LoVo (cell line): ENCODE measurements at regions not wholly inside any gene's neighbourhood (a gene's known extent, or its start where the extent isn't known, plus 50 kb on each side); places are given as distances from the start of the nearest gene placed in this dataset.
A peak's percentile ranks its signal among the peaks of the same experiment; 100 is the strongest.
"Not testable (repeated sequence)": the region's sequence is repeated elsewhere in the genome, so short reads cannot be mapped to it uniquely, and the experiment has no call there.

Experiments used
- DNase-seq: peaks from one replicate; pipeline ENCODE4 v3.0.0-alpha.2; 2016; ENCODE audit warnings: low spot score

DNA sequence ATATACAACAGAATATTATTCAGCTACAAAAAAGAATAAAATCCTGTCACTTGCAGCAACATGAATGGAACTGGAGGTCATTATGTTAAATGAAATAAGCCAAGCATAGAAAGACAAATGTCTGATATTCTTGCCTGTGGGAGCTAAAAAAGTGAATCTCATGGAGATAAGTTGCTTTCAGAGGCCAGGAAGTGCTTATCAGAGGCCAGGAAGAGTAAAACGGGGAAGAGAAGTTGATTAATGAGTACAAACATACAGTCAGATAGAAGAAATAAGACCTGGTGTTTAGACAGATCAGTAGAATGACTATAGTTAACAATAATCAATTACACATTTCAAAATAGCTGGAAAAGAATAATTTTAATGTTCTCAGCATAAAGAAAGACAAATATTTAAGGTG lies 54.4 kb upstream of the CPHXL start:
- DNase-seq = no peak

DNA sequence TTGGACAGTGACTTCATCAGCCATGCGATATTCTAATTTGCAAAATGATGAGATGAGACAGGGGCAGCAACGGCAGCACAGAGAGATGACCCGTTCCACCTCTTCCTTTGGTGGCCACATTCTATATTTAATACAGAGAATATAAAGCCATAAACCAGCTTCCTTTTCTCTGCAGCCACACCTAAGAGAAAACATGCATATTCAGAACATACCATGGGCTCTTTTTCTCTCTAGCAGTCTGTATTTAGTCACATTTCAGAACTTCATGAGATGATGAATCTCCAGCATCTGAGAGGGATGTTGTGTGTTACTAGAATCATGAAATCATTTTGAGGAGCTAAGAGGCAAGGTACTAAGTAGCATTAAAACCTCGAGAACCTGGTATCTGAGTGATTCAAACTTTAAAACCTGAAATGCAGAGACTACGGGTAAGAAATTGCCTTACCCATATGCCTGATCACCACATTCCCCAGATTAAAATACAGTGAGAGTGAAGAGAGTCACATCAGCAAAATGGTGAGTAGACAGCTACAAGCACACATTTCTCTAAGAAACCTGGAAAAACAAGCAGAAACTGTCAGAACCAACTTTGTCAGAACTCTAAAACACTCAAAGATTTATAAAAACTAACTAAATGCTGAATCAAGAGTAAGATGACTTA lies 55.5 kb upstream of the CPHXL start:
- DNase-seq = no peak

DNA sequence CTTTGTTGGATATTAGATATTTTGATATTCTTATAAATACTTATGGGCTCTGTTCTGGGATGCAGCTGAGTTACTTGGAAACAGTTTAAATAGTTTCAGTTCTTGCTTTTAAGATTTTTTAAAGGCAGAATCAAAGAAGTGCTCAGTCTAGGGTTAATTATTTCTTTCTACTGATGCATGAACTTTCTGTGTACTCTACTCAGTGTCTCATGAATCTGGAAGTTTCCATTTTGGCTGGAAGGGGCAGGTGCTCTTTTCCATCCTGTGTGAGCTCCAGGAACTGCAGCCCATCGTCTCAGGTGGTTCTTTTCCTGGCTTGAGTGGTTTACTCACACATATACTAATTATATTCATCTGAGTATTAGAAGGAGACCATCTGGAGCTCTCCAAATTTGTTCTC lies 61.1 kb upstream of the CPHXL start:
- no peak for DNase-seq

DNA sequence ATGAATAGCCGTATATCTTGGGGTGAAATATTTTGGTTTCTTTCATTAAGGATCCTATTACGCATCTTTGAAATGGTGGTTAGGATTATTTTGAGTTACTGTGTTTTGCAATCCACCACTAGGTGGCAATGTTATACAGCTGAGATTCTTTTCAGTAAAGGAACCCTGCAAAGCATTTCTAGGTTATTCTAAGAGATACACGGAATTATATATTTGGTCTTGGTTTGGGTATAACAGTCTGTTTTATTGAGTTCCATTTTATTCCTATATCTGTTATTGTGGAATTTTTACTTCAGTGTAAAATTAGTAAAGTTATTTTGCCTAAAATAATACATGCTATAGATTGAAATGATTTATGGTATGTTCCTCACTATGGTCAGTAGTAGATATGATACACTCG lies 62.9 kb upstream of the CPHXL start:
- DNase-seq = peak; percentile 68

DNA sequence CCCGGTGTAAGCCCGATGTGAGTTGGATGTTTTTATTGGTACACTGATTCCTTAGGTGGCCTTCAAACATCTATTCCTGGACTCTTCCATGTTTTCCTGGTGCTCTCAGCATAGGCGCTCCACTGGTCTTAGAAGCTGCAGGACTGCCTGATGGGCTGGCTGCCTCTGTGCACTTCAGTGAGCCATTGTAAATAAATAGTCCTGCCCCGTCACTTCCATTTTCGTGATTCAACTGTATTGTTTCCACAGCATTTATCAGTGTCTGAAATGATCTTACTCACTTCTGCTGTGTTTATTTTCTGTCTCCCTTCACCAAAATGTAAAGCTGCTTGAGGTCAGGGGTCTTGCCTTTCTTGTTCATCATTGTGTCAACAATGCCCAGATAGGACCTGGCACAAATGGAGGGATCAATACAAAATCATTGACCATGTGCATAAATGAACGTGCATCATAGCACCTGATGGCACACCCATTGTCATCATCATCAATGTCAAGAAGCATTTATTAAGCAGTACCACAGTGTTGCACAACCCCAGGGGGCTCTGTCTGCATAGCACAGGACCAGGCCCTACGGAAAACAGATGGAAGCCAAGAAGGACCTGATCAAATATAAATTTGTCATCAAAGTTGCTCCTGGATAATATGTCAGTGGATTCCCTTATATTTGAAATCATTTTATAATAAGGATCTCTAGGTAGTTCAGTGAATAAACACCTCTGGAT lies 66.6 kb upstream of the CPHXL start:
- DNase-seq = no peak

DNA sequence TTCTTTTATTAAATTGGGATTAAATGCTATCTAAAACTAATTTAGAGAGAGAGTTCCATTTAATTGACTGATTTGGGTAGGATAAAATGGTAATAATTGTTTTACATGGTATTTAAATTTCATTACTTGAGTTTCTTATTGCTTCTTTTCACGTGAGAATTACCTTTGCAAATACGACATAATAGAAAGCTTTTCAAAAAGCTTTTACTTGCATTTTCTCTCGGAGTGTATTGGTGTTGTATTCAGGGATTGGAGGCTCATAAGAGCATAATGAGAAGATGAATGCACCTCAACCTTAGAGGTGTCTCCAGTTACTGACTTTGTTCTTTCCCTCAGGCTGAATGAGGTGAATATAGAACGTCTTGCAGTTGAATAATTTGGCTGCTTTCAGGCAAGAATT lies 67.4 kb upstream of the CPHXL start:
- DNase-seq = no peak

DNA sequence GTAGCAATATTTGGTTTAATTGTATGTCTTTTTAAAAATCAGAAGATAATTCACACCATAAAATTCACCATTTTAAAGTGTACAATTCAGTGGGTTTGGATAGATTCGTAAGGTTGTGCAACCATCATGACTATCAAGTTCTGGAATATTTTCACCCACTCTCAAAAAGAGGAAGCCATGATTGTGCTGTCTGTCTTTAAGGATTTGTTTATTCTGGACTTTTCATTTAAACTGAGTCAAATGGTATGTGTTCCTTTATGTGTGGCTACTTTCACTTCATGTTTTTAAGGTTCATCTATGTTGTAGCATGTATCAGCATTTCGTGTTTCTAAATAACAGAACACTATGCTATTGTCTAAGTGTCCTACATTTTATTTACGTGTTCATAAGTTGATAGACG lies 68.1 kb upstream of the CPHXL start:
- no peak for DNase-seq

DNA sequence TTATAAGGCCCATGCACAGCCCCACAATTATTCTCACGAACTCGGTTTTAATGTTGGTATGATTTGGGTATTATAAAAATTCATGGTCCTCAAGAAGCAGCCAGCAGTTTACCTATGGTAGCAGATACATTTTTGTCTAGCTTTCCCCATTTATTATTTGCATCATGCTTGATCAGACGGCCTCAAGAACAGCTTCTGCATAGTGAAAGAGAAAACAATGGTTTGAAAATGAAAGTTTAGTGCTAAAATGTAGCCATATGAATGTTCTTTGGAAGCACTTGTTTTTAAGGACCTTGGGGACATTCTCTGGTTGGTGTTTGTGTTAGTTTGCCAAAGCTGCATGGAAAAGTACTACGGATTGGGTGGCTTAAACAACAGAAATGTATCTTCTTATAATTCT lies 72.4 kb upstream of the CPHXL start:
- no peak for DNase-seq

DNA sequence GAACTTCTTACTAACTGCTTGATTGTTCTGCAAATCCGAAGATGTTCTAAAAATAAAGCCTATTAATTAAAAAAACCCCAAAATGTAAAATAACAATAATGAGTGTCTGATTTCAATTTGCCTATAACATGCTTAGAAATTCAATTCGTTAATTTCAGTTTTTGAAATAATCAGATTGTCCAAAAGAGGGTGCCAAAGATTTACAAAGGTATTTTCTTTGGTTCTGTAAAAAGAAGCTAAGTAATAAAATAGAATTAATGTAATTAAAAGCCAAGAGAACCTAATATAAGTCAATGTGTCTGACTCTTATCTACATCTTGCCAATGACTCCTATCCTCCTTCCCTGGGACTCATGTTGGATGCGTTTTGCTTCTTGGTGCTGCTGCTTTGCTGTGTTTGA lies 75.0 kb upstream of the CPHXL start:
- no peak for DNase-seq

DNA sequence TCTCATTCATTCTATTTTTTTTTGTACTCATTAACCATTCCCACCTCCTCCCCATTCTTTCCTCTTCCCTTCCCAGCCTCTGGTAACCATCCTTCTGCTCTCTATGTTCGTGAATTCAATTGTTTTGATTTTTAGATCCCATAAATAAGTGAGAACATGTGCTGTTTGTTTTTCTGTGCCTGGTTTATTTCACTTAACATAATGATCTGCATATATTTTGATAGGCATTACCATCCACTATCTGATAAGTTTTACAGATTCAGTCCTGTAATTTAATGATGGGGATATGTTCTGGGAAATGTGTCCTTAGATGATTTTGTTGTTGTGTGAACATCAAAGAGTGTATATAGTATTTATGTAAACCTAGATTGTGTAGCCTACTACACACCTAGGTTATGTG lies 77.5 kb upstream of the CPHXL start:
- DNase-seq = no peak

DNA sequence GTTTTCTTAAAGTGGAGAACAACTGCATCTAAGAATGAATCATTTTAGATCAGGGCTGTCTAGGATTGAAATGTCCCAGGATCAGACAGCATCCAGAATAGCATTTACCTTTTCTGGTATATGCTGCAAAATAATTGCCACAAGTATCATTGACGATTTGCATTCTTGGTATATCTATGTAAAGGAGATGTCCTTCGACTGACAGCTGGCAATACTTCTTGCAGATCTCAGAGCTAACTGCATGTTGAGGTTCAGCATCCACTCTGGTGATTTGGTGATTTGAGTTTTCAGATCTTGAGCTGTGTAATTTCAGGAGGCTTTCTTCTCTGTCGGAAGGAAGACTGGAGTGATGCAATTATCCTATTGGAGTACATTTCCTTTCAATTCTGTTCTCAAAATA lies 78.1 kb upstream of the CPHXL start:
- DNase-seq = no peak

DNA sequence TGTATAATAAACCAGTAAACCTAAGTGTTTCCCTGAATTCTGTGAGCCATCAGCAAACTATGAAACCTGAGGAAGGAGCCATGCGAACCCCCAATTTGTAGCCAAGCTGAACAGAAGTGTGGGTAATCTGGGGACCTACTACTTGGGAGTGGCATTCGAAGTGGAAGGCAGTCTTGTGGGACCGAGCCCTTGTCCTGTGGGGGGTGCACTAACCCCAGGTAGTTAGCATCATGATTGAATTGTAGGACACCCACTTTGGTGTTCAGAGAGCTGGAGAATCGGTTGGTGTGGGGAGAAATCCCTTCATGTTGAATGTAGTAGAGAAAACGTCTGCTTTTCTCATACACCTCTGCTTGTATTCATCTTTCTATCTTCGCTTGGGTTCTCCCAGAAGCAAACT lies 79.7 kb upstream of the CPHXL start:
- DNase-seq = no peak

DNA sequence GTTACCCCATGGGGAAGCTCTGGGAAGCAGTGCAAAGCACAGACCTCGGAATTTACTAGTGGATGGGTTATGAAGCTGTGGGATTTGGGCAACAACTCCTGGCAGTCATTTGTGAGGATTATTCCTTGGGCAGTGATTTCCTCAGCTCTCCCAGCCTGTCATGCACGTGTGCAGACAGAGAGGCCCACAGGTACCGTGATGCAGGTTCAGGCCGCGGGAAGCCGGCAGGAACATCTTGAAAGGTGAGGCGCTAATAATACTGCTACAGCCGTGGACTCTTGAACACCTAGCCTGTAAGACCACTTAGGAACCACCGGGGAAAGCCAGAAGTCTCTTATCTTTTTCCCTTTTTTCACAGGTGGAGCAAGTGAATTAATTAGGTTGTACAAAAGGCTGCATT lies 80.2 kb upstream of the CPHXL start:
- no peak for DNase-seq

DNA sequence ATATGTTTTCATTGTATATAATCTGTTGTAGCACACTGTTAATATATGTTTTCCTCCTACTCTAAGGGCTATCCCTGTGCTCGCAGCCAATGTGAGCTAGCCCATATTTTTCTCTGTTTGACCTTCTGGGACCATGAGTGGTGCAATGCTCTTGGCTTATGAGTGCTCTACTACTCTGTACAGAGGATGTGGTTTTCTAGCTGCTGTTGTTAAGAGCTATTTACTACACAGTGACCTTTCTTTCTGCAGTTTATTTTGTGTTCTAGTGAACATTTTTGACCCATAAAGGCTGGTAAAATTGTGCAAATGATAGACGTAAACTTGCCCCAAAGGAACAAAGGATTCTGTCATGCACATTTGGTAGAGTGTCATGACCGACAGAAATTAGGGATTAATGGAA lies 84.1 kb upstream of the CPHXL start:
- no peak for DNase-seq

DNA sequence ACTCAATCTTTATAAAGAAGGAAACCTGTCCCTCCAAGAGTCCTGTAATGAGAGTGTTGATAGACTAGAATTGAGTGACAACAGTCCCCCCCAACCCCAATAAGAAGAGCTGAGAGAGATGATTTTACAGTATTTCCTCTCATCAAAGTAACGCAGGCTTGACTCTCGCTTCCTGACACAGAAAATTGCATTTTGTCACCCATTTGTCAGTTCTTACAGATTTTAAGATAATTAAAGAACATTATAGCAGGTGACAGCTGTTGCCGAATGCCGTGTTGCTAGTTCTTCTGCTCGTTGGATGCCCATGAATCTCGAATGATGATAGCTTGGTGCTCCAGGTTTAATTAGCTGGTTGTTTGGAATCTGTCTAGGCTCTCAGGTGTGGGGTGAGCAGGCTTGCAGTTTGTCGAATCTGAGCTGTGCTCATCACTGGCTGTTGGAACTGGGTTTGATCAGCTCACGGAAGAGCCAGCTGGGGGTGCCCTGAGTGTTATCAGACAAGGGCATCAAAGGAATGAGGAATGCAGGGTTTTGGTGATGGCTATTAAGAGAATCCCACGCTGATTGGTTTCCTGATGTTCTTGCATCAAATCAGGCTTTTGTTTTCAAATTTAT lies 84.8 kb upstream of the CPHXL start:
- DNase-seq = no peak

DNA sequence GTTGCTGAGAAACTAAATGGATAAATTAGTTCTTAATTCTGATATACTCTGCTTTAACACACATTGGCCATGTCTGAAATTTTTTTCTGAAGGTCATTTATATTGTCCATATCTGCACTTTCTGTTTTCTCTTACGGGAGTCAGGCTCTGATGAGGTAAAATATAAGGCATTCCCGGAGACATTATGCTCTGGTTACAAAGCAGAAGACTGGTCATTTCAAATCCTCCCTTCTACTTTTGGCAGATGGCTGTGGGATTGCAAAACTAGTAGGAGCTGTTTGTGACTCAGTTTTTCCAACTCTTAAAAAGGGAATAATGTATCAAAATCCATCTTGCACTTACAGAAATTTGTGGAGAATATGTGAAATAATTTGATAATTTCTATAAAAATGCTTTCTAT lies 92.2 kb upstream of the CPHXL start:
- no peak for DNase-seq

DNA sequence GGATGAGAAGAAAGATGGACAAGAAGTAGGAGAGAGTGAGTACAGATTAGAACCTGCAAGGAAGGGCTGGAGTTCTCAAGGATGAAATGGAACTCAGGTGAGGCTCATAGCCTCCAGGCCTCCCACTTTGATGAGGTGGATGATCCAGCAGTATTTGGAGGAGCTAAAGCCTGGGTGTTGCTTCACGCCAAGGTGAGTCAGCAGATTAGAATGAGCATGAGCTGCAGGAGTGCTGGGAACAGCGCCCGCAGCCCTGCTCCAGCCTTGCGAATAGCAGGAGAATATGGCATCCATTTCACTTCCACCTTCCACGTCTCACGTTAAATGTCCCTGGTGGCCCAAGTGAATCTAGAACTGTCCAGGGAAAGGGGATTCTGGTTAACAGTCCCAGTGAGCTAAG lies 94.4 kb upstream of the CPHXL start:
- DNase-seq = no peak

DNA sequence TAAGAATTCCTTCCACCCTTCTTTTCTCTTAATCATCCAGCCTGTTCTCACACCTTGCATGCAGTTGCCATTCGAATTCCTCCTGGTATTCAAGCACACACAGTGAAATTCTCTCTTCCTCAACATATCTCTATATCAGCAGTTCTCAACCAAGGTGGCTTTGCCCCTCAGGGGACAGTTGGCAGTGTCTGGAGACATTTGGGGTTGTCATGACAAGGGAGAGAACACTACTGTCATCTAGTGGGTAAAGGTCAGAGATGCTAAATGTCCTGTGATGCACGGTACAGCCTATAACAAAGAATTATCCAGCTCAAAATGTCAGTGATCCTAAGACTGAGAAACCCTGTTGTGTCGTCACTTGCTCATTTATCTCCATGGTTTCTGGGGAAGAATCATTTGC lies 94.8 kb upstream of the CPHXL start:
- DNase-seq = no peak

DNA sequence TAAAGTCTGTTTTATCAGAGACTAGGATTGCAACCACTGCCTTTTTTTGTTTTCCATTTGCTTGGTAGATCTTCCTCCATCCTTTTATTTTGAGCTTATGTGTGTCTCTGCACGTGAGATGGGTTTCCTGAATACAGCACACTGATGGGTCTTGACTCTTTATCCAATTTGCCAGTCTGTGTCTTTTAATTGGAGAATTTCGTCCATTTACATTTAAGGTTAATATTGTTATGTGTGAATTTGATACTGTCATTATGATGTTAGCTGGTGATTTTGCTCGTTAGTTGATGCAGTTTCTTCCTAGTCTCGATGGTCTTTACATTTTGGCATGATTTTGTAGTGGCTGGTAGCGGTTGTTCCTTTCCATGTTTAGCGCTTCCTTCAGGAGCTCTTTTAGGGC lies 99.5 kb upstream of the CPHXL start:
- not testable (repeated sequence) for DNase-seq

DNA sequence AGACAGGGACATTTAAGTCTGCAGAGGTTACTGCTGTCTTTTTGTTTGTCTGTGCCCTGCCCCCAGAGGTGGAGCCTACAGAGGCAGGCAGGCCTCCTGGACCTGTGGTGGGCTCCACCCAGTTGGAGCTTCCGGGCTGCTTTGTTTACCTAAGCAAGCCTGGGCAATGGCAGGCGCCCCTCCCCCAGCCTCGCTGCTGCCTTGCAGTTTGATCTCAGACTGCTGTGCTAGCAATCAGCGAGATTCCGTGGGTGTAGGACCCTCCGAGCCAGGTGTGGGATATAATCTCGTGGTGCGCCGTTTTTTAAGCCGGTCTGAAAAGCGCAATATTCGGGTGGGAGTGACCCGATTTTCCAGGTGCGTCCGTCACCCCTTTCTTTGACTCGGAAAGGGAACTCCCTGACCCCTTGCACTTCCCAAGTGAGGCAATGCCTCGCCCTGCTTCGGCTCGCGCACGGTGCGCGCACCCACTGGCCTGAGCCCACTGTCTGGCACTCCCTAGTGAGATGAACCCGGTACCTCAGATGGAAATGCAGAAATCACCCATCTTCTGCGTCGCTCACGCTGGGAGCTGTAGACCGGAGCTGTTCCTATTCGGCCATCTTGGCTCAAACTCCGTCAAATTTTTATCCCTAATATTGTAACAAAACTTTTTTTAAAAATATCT lies 101.2 kb upstream of the CPHXL start:
- not testable (repeated sequence) for DNase-seq

DNA sequence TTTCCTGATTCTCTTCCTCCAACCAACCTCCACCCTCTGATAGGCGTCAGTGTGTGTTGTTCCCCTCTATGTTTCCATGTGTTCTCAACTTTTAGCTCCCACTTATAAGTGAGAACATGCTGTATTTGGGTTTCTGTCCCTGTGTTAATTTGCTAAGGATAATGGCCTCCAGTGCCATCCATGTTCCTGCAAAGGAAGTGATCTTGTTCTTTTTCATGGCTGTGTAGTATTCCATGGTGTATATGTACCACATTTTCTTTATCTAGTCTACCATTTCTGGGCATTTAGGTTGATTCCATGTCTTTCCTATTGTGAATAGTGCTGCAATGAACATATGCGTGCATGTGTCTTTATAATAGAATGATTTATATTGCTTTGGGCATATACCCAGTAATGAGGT lies 107.1 kb upstream of the CPHXL start:
- not testable (repeated sequence) for DNase-seq

DNA sequence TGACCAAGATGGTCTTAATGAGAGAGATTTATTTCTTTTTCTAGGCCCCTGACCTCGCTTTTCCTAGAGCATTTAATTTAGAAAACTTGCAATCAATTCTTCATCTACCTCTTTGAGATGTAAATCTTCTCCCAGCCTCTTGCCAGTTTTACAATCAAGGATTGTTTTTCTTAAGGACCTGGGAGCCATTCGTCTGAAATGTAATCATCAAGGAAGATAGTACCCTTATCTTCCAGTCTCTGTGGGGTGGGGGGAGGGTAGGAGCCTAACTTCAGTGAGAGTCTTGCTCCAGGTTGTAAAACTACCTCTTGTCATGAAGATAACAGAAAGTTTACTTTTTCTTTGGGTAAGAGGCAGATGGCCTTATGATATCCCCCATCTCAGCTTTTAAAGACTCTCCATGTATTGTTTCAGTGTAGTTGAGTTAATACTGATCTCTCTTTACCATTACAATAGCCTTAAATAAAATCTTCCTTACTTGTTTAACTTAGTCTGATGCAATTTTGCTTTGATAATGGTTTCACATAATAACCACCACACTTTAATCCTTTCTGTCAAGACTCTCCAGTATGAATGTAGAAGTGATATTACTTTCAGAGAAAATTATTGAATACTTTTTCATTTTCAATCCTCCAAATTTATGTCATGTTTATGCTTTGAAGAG lies 110.2 kb upstream of the CPHXL start:
- no peak for DNase-seq

DNA sequence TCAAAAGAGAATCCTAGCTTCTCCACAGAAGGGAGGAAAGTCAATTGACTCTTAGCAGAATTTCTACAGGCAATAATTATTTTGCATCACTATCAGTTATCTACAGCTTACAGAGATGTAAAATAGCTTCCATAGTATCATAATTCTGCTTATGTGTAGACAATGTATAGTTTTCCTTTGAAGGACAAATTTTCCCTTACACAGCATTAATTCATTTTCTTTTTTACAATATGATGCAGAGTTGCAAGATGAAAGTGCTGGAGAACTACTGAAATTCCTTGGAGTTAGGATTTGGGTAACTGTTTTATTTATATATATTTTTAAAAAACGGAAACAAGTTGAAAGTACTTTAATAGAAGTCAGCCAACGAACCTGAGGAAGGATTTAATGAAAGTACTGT lies 111.0 kb upstream of the CPHXL start:
- no peak for DNase-seq
